ENCODE measurements at regions not wholly inside any gene's neighbourhood (a gene's known extent, or its start where the extent isn't known, plus 50 kb on each side); places are given as distances from the start of the nearest gene placed in this dataset.

DNA sequence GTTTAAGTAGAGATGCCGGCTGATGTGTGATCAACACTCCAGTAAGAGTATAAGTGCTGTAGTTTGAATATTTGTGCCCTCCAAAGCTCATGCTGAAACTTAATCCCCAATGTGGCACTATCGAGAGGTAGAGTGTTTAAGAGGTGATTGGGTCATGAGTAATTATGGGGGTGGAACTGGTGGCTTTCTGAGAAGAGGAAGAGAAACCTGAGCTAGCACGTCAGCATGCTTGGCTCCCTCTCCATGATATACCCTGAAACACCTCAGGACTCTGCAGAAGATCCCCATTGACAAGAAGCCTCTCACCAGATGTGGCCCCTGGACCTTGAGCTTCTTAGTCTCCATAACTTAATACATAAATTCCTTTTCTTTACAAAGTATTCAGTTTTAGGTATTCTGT is 584.8 kb downstream of the TSN start (continued):
- no peak for TF ChIP-seq SIN3A (conservative IDR thresholded peaks at IDR 0.05 in 1 of 2, IDR thresholded peaks at IDR 0.05 in 1 of 2; ENCODE audit: low read depth in 1 of 2, low read length in 2 of 2)
- TF ChIP-seq KDM5A (IDR thresholded peaks at IDR 0.05; ENCODE audit: low read length): no peak
- TF ChIP-seq, protein P1, sequence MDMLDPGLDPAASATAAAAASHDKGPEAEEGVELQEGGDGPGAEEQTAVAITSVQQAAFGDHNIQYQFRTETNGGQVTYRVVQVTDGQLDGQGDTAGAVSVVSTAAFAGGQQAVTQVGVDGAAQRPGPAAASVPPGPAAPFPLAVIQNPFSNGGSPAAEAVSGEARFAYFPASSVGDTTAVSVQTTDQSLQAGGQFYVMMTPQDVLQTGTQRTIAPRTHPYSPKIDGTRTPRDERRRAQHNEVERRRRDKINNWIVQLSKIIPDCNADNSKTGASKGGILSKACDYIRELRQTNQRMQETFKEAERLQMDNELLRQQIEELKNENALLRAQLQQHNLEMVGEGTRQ (IDR thresholded peaks at IDR 0.05; ENCODE audit: low read length): no peak
- TF ChIP-seq, protein P2, sequence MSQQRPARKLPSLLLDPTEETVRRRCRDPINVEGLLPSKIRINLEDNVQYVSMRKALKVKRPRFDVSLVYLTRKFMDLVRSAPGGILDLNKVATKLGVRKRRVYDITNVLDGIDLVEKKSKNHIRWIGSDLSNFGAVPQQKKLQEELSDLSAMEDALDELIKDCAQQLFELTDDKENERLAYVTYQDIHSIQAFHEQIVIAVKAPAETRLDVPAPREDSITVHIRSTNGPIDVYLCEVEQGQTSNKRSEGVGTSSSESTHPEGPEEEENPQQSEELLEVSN (IDR thresholded peaks at IDR 0.05): no peak
- TF ChIP-seq, protein P3, sequence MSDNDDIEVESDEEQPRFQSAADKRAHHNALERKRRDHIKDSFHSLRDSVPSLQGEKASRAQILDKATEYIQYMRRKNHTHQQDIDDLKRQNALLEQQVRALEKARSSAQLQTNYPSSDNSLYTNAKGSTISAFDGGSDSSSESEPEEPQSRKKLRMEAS (IDR thresholded peaks at IDR 0.05): no peak
- TF ChIP-seq POU5F1 (IDR thresholded peaks at IDR 0.05; ENCODE audit: low read depth, low read length): no peak
- no peak for TF ChIP-seq TEAD4 (IDR thresholded peaks at IDR 0.05; ENCODE audit: low read depth, low read length)
